Neural cell (in vitro differentiated cells): ENCODE measurements at regions not wholly inside any gene's neighbourhood (a gene's known extent, or its start where the extent isn't known, plus 50 kb on each side); places are given as distances from the start of the nearest gene placed in this dataset.
"Not testable (repeated sequence)": the region's sequence is repeated elsewhere in the genome, so short reads cannot be mapped to it uniquely, and the experiment has no call there.

ENCODE experiments used
- MXI1 ChIP-seq: fragments of 450-650 bp; conservative IDR thresholded peaks from 2 replicates; pipeline ENCODE4 v1.6.1; 2014; ENCODE audit warnings: antibody characterized with exemption, mild to moderate bottlenecking; ENCODE audit not compliant: poor library complexity, severe bottlenecking
- POLR2AphosphoS5 ChIP-seq: IDR thresholded peaks from 2 replicates; pipeline ENCODE4 v1.6.1; 2012
- TF ChIP-seq, protein P1 (sequence below): IDR thresholded peaks from 2 replicates; pipeline ENCODE4 v1.6.1; 2012; ENCODE audit warnings: borderline replicate concordance

DNA sequence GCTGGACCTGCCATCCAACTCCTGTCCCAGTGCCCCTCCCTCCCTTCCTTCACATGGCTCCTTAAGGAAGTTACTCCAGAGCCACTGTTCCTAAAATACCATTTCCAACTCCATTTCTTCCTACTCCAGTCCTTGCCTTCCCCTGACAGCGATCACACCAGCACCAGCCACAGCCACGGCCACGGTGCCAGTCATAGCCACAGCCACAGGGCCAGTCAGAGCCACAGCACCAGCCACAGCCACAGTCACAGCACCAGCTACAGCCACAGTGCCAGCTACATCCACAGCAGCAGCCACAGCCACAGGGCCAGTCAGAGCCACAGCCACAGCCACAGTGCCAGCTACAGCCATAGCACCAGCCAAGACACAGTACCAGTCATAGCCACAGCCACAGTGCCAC lies 110.7 kb upstream of the IRX2 start:
- TF ChIP-seq, protein P1, sequence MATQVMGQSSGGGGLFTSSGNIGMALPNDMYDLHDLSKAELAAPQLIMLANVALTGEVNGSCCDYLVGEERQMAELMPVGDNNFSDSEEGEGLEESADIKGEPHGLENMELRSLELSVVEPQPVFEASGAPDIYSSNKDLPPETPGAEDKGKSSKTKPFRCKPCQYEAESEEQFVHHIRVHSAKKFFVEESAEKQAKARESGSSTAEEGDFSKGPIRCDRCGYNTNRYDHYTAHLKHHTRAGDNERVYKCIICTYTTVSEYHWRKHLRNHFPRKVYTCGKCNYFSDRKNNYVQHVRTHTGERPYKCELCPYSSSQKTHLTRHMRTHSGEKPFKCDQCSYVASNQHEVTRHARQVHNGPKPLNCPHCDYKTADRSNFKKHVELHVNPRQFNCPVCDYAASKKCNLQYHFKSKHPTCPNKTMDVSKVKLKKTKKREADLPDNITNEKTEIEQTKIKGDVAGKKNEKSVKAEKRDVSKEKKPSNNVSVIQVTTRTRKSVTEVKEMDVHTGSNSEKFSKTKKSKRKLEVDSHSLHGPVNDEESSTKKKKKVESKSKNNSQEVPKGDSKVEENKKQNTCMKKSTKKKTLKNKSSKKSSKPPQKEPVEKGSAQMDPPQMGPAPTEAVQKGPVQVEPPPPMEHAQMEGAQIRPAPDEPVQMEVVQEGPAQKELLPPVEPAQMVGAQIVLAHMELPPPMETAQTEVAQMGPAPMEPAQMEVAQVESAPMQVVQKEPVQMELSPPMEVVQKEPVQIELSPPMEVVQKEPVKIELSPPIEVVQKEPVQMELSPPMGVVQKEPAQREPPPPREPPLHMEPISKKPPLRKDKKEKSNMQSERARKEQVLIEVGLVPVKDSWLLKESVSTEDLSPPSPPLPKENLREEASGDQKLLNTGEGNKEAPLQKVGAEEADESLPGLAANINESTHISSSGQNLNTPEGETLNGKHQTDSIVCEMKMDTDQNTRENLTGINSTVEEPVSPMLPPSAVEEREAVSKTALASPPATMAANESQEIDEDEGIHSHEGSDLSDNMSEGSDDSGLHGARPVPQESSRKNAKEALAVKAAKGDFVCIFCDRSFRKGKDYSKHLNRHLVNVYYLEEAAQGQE = not testable (repeated sequence)
- TF ChIP-seq POLR2AphosphoS5, MXI1: not testable (repeated sequence)
